Spinal cord (tissue), 9 donors: ENCODE measurements at regions not wholly inside any gene's neighbourhood (a gene's known extent, or its start where the extent isn't known, plus 50 kb on each side); places are given as distances from the start of the nearest gene placed in this dataset.

Experiments
- DNase-seq, 6 donors: peaks; one replicate each; pipeline versions ENCODE4 v3.0.0 to v3.0.0-alpha.2; 2013 to 2015; ENCODE audit warnings: low spot score in 6 of 6, low read depth in 4 of 6
- H3K27ac ChIP-seq: one replicate; pipeline ENCODE4 v1.5.1; 2013; ENCODE audit warnings: low read depth, low read length, control low read depth
- H3K27me3 ChIP-seq: one replicate; pipeline ENCODE4 v1.6.1; 2013; ENCODE audit warnings: low read length; ENCODE audit not compliant: control insufficient read depth, insufficient read depth
- H3K36me3 ChIP-seq: one replicate; pipeline ENCODE4 v1.6.1; 2013; ENCODE audit warnings: low read length; ENCODE audit not compliant: control insufficient read depth, insufficient read depth
- H3K4me1 ChIP-seq: one replicate; pipeline ENCODE4 v1.6.1; 2013; ENCODE audit warnings: low read length; ENCODE audit not compliant: control insufficient read depth, insufficient read depth
- H3K4me3 ChIP-seq: one replicate; pipeline ENCODE4 v1.5.1; 2013; ENCODE audit warnings: low read depth, low read length, control low read depth
- H3K9me3 ChIP-seq: one replicate; pipeline ENCODE4 v1.6.1; 2013; ENCODE audit warnings: low read length; ENCODE audit not compliant: control insufficient read depth, insufficient read depth
- WGBS: methylation state at CpG from one replicate; pipeline ENCODE4 v1.1.5; 2013; ENCODE audit warnings: missing lambda C conversion rate; ENCODE audit not compliant: insufficient coverage; 5-methylcytosine and 5-hydroxymethylcytosine counted together
- donor health status: healthy.

- H3K27ac ChIP-seq, result no peak overlapping the region
- no peaks in the 10 kb centered on the region for H3K36me3 ChIP-seq
- no peaks in the 10 kb centered on the region for H3K4me1 ChIP-seq
- H3K27me3 ChIP-seq, result no peaks in the 10 kb centered on the region
- no peaks in the 10 kb centered on the region for H3K9me3 ChIP-seq
- DNase-seq, result no peak
- 95% methylated on average over 2 of the region's 2 CpGs for WGBS
- no peak overlapping the region for H3K4me3 ChIP-seq
These were observed 696.1 kb downstream of the MATN1 start for GRCh38 chr1:30027247-30027646.

- Histone ChIP-seq H3K27ac (no peak overlapping the region), H3K9me3 (no peaks in the 10 kb centered on the region), H3K36me3 (no peaks in the 10 kb centered on the region), H3K4me1 (no peaks in the 10 kb centered on the region), H3K4me3 (no peak overlapping the region), H3K27me3 (no peaks in the 10 kb centered on the region)
- WGBS, result 71% methylated on average over 2 of the region's 5 CpGs
- no peak for DNase-seq
These were observed 698.8 kb downstream of the MATN1 start for GRCh38 chr1:30024411-30025195.

GRCh38 chr1:30023339-30024022 is 699.9 kb downstream of the MATN1 start:
- H3K9me3 ChIP-seq, result no peaks in the 10 kb centered on the region

GRCh38 chr1:30014031-30014430 is 709.4 kb downstream of the MATN1 start:
- DNase-seq, result peak in 1 of 6 donors; percentile 42
- Histone ChIP-seq H3K4me3 (no peak overlapping the region), H3K27ac (no peak overlapping the region), H3K36me3 (no peaks in the 10 kb centered on the region), H3K27me3 (no peaks in the 10 kb centered on the region), H3K4me1 (peaks cover 3% of the 10 kb centered on the region), H3K9me3 (peaks cover 2% of the 10 kb centered on the region)
- WGBS, result 77% methylated on average over 2 of the region's 2 CpGs

More at GRCh38 chr1:30023339-30024022, 699.9 kb downstream of the MATN1 start:
- no peak for DNase-seq
- H3K4me1 ChIP-seq, result no peaks in the 10 kb centered on the region
- H3K4me3 ChIP-seq, result no peak overlapping the region
- H3K36me3 ChIP-seq, result no peaks in the 10 kb centered on the region
- no peak overlapping the region for H3K27ac ChIP-seq
- no peaks in the 10 kb centered on the region for H3K27me3 ChIP-seq
- no CpG with 5 or more reads among the region's 2 CpGs for WGBS

- Histone ChIP-seq H3K27me3 (no peaks in the 10 kb centered on the region), H3K27ac (no peak overlapping the region), H3K4me3 (no peak overlapping the region), H3K36me3 (no peaks in the 10 kb centered on the region), H3K4me1 (peaks cover 6% of the 10 kb centered on the region), H3K9me3 (peaks cover 2% of the 10 kb centered on the region)
- no peak for DNase-seq
- 64% methylated on average over 7 of the region's 7 CpGs for WGBS
These were observed 710.6 kb downstream of the MATN1 start for GRCh38 chr1:30012455-30013440.

- DNase-seq, result no peak
- H3K27me3 ChIP-seq, result no peaks in the 10 kb centered on the region
- no peak overlapping the region for H3K27ac ChIP-seq
- H3K4me1 ChIP-seq, result peaks cover 6% of the 10 kb centered on the region
- H3K36me3 ChIP-seq, result no peaks in the 10 kb centered on the region
- H3K9me3 ChIP-seq, result no peaks in the 10 kb centered on the region
- no peak overlapping the region for H3K4me3 ChIP-seq
- 74% methylated on average over 5 of the region's 6 CpGs for WGBS
These were observed 711.4 kb downstream of the MATN1 start for GRCh38 chr1:30011970-30012369.

GRCh38 chr1:30010506-30011106 is 712.8 kb downstream of the MATN1 start:
- Histone ChIP-seq H3K4me1 (peaks cover 6% of the 10 kb centered on the region), H3K27me3 (no peaks in the 10 kb centered on the region), H3K9me3 (no peaks in the 10 kb centered on the region), H3K36me3 (no peaks in the 10 kb centered on the region), H3K27ac (no peak overlapping the region), H3K4me3 (no peak overlapping the region)
- no peak for DNase-seq
- WGBS, result 83% methylated on average over 16 of the region's 16 CpGs

- Histone ChIP-seq H3K36me3 (no peaks in the 10 kb centered on the region), H3K4me3 (no peak overlapping the region), H3K4me1 (peaks cover 6% of the 10 kb centered on the region), H3K9me3 (no peaks in the 10 kb centered on the region), H3K27ac (no peak overlapping the region), H3K27me3 (no peaks in the 10 kb centered on the region)
- WGBS, result 45% methylated on average over 1 of the region's 2 CpGs
- DNase-seq, result no peak
These were observed 713.7 kb downstream of the MATN1 start for GRCh38 chr1:30009720-30010119.

GRCh38 chr1:30008998-30009657 is 714.3 kb downstream of the MATN1 start:
- Histone ChIP-seq H3K4me1 (peaks cover 6% of the 10 kb centered on the region), H3K4me3 (no peak overlapping the region), H3K27me3 (no peaks in the 10 kb centered on the region), H3K36me3 (no peaks in the 10 kb centered on the region), H3K27ac (no peak overlapping the region), H3K9me3 (no peaks in the 10 kb centered on the region)
- WGBS, result 78% methylated on average over 11 of the region's 12 CpGs
- DNase-seq, result no peak
